ENCODE measurements at regions not wholly inside any gene's neighbourhood (a gene's known extent, or its start where the extent isn't known, plus 50 kb on each side); places are given as distances from the start of the nearest gene placed in this dataset.
"Not testable (repeated sequence)": the region's sequence is repeated elsewhere in the genome, so short reads cannot be mapped to it uniquely, and the experiment has no call there.

- intact Hi-C loops (cut with micrococcal nuclease) = no loop called here
Measured at GRCh38 chr1:157460381-157460780, 91.9 kb downstream of the FCRL5 start.

DNA sequence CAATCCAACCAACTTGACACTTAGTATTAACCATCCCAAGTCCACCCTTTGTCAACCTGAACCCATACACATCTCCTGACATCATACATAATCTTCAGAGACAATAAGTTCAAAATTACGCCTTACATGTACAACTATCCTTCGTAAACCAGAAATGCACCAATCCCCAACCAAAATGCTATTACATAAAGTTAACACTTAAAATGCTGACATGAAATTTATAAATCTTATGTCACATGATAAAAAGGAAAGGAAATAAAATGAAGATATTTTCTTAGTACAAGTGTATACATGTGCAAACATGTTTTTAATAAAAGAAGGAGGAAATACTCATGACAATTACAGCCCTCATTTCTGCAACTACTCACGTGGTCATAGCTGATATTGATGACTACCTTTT, 95.0 kb downstream of the FCRL5 start:
- intact Hi-C loops (cut with micrococcal nuclease) = no loop called here

- intact Hi-C loops (cut with micrococcal nuclease) = no loop called here
Measured at GRCh38 chr1:157455318-157455717, 97.0 kb downstream of the FCRL5 start.

DNA sequence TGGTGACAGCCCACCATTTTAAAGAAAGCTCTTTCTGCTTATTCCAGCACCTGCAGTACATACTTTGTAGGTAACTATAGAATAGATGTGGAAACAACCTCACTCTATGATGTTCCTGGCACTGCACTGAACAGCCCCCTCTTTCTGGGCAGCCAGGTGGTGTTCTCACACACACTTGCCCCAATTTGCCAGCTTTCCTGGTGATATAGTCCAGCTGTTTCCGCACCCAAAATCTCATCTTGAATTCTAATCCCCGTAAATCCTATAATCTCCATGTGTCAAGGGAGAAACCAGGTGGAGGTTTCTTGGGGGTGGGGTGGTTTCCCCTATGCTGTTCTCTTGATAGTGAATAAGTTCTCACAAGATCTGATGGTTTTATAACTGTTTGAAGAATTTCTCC, 102.2 kb downstream of the FCRL5 start:
- intact Hi-C loops (cut with micrococcal nuclease) = no loop called here

DNA sequence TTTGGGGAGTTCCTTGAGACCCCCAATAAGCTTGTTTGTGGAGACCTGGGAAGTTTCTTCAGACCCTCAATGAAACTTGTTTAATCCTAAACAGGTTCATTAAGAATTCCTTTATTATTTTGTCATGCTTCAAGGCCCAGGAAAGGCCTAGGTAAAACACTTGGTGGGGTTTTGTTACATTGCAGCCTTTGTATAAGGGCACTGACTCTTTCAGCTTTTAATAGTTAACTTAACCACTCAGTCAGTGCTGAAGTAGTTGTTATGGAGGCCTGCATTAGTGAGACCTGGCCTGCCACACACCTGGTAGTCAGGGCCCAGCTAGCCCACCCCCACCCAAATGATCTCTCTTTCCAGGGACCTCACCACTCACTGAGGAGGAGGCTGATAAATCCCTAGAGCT, 103.7 kb downstream of the FCRL5 start:
- intact Hi-C loops (cut with micrococcal nuclease) = no loop called here

DNA sequence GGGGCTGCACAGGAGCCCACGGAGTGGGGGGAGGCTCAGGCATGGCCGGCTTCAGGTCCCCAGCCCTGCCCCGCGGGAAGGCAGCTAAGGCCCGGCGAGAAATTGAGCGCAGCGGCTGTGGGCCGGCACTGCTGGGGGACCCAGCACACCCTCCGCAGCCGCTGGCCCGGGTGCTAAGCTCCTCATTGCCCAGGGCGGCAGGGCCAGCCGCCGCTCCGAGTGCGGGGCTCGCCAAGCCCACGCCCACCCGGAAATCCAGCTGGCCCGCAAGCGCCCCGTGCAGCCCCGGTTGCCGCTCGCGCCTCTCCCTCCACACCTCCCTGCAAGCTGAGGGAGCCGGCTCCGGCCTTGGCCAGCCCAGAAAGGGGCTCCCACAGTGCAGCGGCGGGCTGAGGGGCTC, 106.0 kb downstream of the FCRL5 start:
- intact Hi-C loops (cut with micrococcal nuclease) = not testable (repeated sequence)

DNA sequence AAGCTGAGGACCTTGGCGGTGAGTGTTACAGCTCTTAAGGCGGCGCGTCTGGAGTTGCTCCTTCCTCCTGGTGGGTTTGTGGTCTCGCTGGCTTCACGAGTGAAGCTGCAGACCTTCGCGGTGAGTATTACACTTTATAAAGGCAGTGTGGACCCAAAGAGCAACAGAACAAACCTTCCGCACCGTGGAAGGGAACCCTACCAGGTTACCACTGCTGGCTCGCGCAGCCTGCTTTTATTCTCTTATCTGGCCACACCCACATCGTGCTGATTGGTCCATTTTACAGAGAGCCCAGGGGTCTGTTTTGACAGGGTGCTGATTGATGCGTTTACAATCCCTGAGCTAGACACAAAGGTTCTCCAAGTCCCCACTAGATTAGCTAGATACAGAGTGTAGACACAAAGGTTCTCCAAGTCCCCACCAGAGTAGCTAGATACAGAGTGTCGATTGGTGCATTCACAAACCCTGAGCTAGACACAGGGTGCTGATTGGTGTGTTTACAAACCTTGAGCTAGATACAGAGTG, 106.6 kb downstream of the FCRL5 start:
- intact Hi-C loops (cut with micrococcal nuclease) = not testable (repeated sequence)

GRCh38 chr1:157442065-157442464, 110.2 kb downstream of the FCRL5 start:
- intact Hi-C loops (cut with micrococcal nuclease) = no loop called here

DNA sequence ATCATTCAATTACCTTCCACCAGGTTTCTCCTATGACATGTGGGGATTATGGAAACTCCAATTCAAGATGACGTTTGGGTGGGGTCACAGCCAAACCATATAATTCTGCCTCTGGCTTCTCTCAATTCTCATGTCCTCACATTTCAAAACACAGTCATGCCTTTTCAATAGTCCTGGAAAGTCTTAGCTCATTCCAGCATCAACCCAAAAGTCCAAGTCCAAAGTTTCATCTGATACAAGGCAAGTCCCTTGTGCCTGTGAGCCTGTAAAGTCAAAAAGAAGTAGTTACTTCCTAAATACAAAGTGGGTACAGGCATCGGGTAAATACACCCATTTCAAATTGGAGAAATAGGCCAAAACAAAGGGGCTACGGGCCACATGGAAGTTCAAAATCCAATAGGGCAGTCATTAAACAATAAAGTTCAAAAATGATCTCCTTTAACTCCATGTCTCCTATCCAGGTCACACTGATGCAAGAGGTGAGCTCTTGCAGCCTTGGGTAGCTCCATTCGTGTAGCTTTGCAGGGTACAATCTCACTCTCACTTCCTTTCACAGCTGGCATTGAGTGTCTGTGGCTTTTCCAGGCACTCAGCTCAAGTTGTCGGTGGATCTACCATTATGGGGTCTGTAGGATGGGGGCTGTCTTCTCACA, 112.9 kb downstream of the FCRL5 start:
- intact Hi-C loops (cut with micrococcal nuclease) = no loop called here

GRCh38 chr1:157438613-157439012, 113.7 kb downstream of the FCRL5 start:
- intact Hi-C loops (cut with micrococcal nuclease) = no loop called here

GRCh38 chr1:157438146-157438545, 114.2 kb downstream of the FCRL5 start:
- intact Hi-C loops (cut with micrococcal nuclease) = no loop called here

DNA sequence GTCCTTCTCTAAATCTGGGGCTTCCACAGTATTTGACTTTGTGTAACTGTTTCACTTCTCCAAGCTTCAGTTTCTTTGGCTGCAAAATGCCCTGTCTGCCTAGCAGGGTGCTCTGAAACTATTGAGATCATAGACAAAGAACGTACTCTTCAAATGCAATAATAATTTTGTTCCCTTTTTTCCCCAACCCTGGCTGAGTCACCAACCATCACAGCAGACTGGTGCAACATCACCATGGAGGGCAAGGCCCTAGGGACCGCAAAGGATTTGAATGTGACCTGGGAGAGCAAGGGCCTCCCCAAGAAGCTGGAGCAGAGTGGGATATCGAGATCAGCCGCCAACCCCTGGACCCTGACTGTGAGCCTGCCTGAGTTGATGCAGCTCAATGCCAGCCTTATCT, 115.0 kb downstream of the FCRL5 start:
- intact Hi-C loops (cut with micrococcal nuclease) = no loop called here

DNA sequence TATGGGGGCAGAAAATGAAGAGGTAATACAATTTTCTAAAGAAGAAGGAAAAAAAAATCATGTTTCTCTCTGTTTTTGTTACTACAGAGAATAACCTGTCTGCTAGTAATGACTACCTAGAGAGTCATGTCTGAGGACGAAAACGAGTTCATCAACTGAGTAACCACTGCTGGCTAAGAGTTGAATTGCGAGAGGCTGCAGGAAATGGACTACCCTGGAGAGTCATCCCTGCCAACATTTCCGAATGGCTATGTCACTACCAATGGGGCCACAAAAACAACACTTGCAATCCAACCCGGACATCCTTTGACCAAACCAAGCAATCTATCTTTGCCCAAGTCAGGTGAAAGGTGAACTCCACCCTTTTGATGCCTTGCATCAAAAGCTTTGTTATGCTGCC, 120.6 kb downstream of the FCRL5 start:
- intact Hi-C loops (cut with micrococcal nuclease) = no loop called here

DNA sequence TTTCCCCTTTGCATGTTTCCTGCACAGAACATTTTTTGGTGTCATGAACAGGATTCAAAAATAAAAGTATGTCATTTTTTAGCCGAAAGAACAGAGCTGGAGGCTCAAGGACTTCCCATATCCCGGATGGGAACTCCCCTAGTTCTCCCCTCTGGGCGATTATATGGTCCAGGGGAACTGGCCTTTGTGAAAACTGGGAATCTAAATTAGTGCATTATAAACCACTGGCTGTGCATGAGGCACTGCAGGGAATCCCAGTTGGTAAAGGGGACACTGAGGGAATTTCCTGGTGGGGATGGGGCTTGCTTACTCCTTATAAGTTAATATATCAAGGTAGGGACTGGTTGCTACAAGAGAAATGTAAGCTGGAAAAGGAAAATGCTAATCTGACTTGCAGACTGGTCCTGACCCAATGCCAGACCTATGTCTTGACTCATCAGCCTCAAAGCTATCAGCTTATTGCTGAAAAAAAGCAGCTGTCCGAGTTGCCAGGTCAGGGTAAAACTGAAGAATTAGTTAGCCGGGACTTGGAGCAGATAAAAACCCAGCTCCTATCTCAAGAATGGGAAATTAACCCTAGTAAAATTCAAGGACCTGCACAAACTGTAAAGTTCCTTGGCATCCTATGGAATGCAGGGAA, 122.6 kb downstream of the FCRL5 start:
- intact Hi-C loops (cut with micrococcal nuclease) = no loop called here

- intact Hi-C loops (cut with micrococcal nuclease) = not testable (repeated sequence)
Measured at GRCh38 chr1:157423764-157424163, 128.6 kb downstream of the FCRL5 start.

DNA sequence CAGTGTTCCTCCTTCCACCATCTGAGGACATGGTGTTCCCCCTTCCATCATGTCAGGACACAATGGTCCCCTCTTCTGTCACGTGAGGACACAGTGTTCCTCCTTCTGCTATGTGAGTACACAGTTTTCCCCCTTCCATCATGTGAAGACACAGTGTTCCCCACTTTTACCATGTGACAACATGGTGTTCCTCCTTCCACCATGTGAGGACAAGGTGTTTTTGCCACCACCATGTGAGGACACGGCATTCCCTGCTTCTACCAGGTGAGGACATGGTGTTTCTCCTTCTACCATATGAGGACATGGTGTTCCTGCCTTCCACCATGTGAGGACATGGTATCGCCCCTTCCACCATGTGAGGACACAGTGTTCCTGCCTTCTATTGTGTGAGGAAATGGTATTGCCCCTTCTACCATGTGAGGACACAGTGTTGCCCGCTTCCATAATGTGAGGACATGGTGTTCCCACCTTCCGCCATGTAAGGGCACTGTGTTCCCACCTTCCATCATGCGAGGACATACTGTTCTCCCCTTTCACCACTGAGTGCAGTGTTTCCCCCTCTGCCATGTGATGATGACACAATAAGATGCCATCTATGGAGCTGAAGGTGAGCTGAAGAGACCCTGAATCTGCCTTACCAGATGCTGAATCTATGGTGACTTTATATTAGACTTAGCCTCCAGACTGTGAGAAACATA, 132.3 kb downstream of the FCRL5 start:
- intact Hi-C loops (cut with micrococcal nuclease) = no loop called here

DNA sequence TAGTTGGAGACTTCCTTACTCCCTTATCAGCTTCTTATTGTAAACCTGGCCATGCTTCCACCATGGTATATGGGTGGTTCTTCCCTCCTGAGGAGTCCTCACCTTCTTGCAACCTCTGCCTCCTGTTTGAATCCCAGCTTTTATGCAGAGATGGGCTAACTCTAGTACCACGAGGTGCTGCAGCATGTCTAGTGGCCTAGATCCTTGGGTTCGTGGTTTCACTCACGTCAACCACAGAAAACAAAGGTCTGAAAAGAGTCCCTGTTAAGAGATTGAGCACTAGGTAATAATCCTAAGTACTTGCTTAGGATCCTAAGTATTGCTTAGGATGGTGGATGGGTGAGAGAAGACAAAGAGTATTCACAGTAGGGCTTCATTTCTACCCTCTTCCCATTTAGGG, 133.7 kb downstream of the FCRL5 start:
- intact Hi-C loops (cut with micrococcal nuclease) = no loop called here

- intact Hi-C loops (cut with micrococcal nuclease) = no loop called here
Measured at GRCh38 chr1:157418231-157418630, 134.1 kb downstream of the FCRL5 start.

- intact Hi-C loops (cut with micrococcal nuclease) = no loop called here
Measured at GRCh38 chr1:157415661-157416060, 136.7 kb downstream of the FCRL5 start.

DNA sequence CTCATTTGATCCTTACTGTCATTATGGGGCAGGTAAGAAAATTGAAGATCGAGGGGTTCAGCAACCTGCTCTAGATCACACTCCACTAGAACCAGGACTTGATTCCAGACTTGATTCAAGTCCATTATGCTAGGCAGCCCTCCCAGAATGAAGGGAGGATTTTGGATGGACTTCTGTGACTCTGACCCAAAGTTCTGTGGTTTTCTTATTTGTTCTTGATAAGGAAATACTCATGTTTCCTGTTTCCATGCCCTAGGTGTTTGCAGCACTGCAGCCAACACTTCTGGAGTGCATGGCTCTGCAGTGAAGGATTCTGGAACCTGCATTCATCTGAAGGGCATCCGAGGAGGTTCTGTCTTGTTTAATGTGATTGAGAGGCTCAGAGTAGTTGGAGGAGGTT, 140.0 kb downstream of the FCRL5 start:
- intact Hi-C loops (cut with micrococcal nuclease) = no loop called here

DNA sequence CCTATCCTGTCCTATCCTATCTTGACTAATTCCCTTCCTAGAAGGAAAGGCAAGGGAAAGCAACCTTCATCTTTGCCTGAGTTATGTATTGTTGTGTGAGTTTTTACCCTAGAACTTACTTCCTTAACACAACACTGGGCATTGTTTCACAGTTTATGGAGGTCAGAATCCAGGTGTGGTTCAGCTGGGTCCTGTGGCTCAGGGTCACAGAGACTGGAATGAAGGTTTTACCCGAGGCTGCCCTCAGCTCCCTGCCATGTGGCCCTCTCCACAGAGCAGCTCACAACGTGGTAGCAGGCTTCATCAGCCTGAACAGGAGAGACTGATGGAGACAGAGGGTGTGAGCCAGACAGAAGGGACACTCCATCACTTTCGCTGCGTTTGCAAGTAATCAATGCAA, 140.5 kb downstream of the FCRL5 start:
- intact Hi-C loops (cut with micrococcal nuclease) = no loop called here

GRCh38 chr1:157411064-157411463, 141.3 kb downstream of the FCRL5 start:
- intact Hi-C loops (cut with micrococcal nuclease) = no loop called here

- intact Hi-C loops (cut with micrococcal nuclease) = no loop called here
Measured at GRCh38 chr1:157410457-157410856, 141.9 kb downstream of the FCRL5 start.
